GM21723 (cell line): ENCODE measurements at regions not wholly inside any gene's neighbourhood (a gene's known extent, or its start where the extent isn't known, plus 50 kb on each side); places are given as distances from the start of the nearest gene placed in this dataset.
"Not testable (repeated sequence)": the region's sequence is repeated elsewhere in the genome, so short reads cannot be mapped to it uniquely, and the experiment has no call there.

ENCODE experiments used
- ATAC-seq: cut with Tn5 transposase; IDR thresholded peaks from one replicate; pipeline ENCODE4 v1.9.1; 2021; ENCODE audit warnings: mild to moderate bottlenecking, moderate library complexity; ENCODE audit not compliant: unreplicated experiment

GRCh38 chr9:85487872-85488271 is 253.9 kb downstream of the AGTPBP1 start:
- ATAC-seq: no peak

- no peak for ATAC-seq
Observed at GRCh38 chr9:85484235-85484634, 257.5 kb downstream of the AGTPBP1 start.

- ATAC-seq: no peak
Observed at GRCh38 chr9:85483208-85483607, 258.5 kb downstream of the AGTPBP1 start.

GRCh38 chr9:85479305-85479704 is 262.4 kb downstream of the AGTPBP1 start:
- no peak for ATAC-seq

GRCh38 chr9:85478847-85479246 is 262.9 kb downstream of the AGTPBP1 start:
- ATAC-seq: no peak

- ATAC-seq: not testable (repeated sequence)
Observed at GRCh38 chr9:85474896-85475295, 266.9 kb downstream of the AGTPBP1 start.

GRCh38 chr9:85471791-85472190 is 270.0 kb downstream of the AGTPBP1 start:
- no peak for ATAC-seq

- ATAC-seq: no peak
Observed at GRCh38 chr9:85469041-85469440, 272.7 kb downstream of the AGTPBP1 start.

GRCh38 chr9:85466834-85467233 is 274.9 kb downstream of the AGTPBP1 start:
- ATAC-seq: no peak

GRCh38 chr9:85458114-85458864 is 283.5 kb downstream of the AGTPBP1 start:
- ATAC-seq: not testable (repeated sequence)

- ATAC-seq: no peak
Observed at GRCh38 chr9:85453850-85454249, 287.9 kb downstream of the AGTPBP1 start.

- no peak for ATAC-seq
Observed at GRCh38 chr9:85452841-85453240, 288.9 kb downstream of the AGTPBP1 start.

GRCh38 chr9:85451680-85452079 is 290.1 kb downstream of the AGTPBP1 start:
- no peak for ATAC-seq

- ATAC-seq: no peak
Observed at GRCh38 chr9:85445887-85446286, 295.9 kb downstream of the AGTPBP1 start.

GRCh38 chr9:85444243-85444642 is 297.5 kb downstream of the AGTPBP1 start:
- no peak for ATAC-seq

GRCh38 chr9:85443190-85443598 is 298.6 kb downstream of the AGTPBP1 start:
- ATAC-seq: no peak

GRCh38 chr9:85439791-85440190 is 302.0 kb downstream of the AGTPBP1 start:
- no peak for ATAC-seq

GRCh38 chr9:85433956-85434355 is 307.8 kb downstream of the AGTPBP1 start:
- not testable (repeated sequence) for ATAC-seq

- not testable (repeated sequence) for ATAC-seq
Observed at GRCh38 chr9:85433551-85433950, 308.2 kb downstream of the AGTPBP1 start.

- ATAC-seq: no peak
Observed at GRCh38 chr9:85433046-85433445, 308.7 kb downstream of the AGTPBP1 start.

- ATAC-seq: no peak
Observed at GRCh38 chr9:85432599-85432998, 309.2 kb downstream of the AGTPBP1 start.

- no peak for ATAC-seq
Observed at GRCh38 chr9:85431339-85432102, 310.2 kb downstream of the AGTPBP1 start.
